Uterus (tissue), 2 donors: ENCODE measurements at regions not wholly inside any gene's neighbourhood (a gene's known extent, or its start where the extent isn't known, plus 50 kb on each side); places are given as distances from the start of the nearest gene placed in this dataset.

Source experiments
- CTCF ChIP-seq, 4 experiments: fragments of 200-600 bp in 2 of 4; fragments of 450-650 bp in 2 of 4; sonication (generic) in 2 of 4; IDR thresholded peaks; one replicate each; pipeline ENCODE4 v1.5.1; 2016 to 2019; ENCODE audit warnings: antibody characterized with exemption in 4 of 4, mild to moderate bottlenecking in 2 of 4, moderate library complexity in 1 of 4
- POLR2A ChIP-seq, 2 donors: fragments of 450-650 bp; IDR thresholded peaks; one replicate each; pipeline ENCODE4 v1.6.1; 2016; ENCODE audit warnings: antibody characterized with exemption in 2 of 2, mild to moderate bottlenecking in 1 of 2, moderate library complexity in 1 of 2

DNA sequence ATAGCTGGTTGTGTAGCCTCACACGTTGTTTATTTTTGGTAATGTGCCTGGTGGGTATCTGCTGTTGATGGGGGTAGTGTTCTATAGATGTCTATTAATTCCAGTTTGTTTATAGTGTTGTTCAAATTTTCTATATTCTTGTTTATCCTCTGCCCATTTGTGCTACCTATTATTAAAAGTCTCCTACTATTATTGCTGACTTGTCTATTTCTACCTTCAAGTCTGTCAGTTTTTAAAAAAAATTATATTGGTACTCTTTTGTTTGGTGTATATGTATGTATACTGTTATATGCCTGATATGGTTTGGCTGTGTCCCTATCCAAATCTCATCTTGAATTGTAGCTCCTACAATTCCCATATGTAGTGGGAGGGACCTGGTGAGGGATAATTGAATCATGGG, 578.6 kb downstream of the PCDH7 start:
- no peak for TF ChIP-seq CTCF (IDR thresholded peaks at IDR 0.05)
- no peak for TF ChIP-seq POLR2A (IDR thresholded peaks at IDR 0.05)
